ENCODE measurements at regions not wholly inside any gene's neighbourhood (a gene's known extent, or its start where the extent isn't known, plus 50 kb on each side); places are given as distances from the start of the nearest gene placed in this dataset.
"Not testable (repeated sequence)": the region's sequence is repeated elsewhere in the genome, so short reads cannot be mapped to it uniquely, and the experiment has no call there.

DNA sequence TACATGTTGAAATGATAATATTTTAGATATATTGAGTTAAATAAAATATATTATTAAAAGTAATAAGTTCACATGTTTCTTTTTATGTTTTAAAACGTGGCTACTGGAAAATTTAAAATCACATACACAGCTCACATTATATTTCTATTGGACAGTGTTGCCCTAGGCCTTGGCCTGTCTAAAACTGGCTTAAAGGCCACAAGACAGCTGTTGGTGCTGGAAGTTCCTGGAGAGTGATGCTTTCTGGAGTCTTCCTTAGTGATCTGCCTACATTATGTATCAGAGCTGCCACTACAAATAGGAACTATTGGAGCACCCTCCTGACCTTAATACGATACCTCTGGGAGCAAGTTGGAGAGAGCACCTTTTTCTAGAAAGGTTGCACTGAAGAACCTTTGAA is 254.1 kb upstream of the C2CD4B start:
- H3K4me3 ChIP-seq (ENCODE audit: low read depth, low read length, poor library complexity, severe bottlenecking), result no peak overlapping the region
- H3K27ac ChIP-seq (ENCODE audit: low read depth, low read length, poor library complexity, severe bottlenecking), result no peak overlapping the region
- H3K27me3 ChIP-seq (replicated peaks; ENCODE audit: insufficient read depth, low read depth, low read length, poor library complexity), result no peaks in the 10 kb centered on the region
- no peaks in the 10 kb centered on the region for H3K4me1 ChIP-seq (ENCODE audit: insufficient read depth, low read length, poor library complexity, severe bottlenecking)
- no TSS peak for BruUV-seq (replicated peaks)
- POLR2A ChIA-PET (ENCODE audit: low non-redundant PET), result no interaction called here
- CTCF ChIA-PET, result no interaction called here
- intact Hi-C loops (cut with micrococcal nuclease; ENCODE audit: unreplicated experiment), result no loop called here
- no peak for TF ChIP-seq EZH2 (IDR thresholded peaks at IDR 0.05; ENCODE audit: borderline replicate concordance, low read depth, low read length, poor library complexity, severe bottlenecking)
- TF ChIP-seq, protein P1, sequence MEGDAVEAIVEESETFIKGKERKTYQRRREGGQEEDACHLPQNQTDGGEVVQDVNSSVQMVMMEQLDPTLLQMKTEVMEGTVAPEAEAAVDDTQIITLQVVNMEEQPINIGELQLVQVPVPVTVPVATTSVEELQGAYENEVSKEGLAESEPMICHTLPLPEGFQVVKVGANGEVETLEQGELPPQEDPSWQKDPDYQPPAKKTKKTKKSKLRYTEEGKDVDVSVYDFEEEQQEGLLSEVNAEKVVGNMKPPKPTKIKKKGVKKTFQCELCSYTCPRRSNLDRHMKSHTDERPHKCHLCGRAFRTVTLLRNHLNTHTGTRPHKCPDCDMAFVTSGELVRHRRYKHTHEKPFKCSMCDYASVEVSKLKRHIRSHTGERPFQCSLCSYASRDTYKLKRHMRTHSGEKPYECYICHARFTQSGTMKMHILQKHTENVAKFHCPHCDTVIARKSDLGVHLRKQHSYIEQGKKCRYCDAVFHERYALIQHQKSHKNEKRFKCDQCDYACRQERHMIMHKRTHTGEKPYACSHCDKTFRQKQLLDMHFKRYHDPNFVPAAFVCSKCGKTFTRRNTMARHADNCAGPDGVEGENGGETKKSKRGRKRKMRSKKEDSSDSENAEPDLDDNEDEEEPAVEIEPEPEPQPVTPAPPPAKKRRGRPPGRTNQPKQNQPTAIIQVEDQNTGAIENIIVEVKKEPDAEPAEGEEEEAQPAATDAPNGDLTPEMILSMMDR (conservative IDR thresholded peaks at IDR 0.05; ENCODE audit: low read depth, low read length), result no peak
- H3K36me3 ChIP-seq (ENCODE audit: insufficient read depth, low read length, poor library complexity, severe bottlenecking), result no peaks in the 10 kb centered on the region
- no peak for DNase-seq (ENCODE audit: low spot score)
- H3K9me3 ChIP-seq (ENCODE audit: low read depth, low read length, poor library complexity, severe bottlenecking), result no peaks in the 10 kb centered on the region

DNA sequence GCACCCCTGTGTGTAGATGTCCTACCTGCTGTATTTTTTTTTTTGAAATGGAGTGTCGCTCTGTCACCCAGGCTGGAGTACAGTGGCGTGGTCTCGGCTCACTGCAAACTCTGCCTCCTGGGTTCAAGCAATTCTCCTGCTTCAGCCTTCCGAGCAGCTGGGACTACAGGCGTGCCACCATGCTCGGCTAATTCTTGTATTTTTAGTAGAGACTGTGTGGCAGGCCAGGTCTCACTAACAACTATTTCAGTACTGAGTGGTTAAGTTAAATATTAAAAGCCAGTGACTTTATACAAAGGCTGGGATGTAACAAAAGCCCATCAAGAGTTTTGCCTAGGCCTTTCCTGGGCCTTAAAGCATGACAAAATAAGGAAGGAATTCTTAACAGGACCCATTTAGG is 255.3 kb upstream of the C2CD4B start:
- CTCF ChIA-PET; H3K9me3 ChIP-seq (ENCODE audit: low read depth, low read length, poor library complexity, severe bottlenecking); H3K27me3 ChIP-seq (replicated peaks; ENCODE audit: insufficient read depth, low read depth, low read length, poor library complexity); H3K4me3 ChIP-seq (ENCODE audit: low read depth, low read length, poor library complexity, severe bottlenecking); POLR2A ChIA-PET (ENCODE audit: low non-redundant PET); intact Hi-C loops (cut with micrococcal nuclease; ENCODE audit: unreplicated experiment); H3K36me3 ChIP-seq (ENCODE audit: insufficient read depth, low read length, poor library complexity, severe bottlenecking); BruUV-seq (replicated peaks); H3K27ac ChIP-seq (ENCODE audit: low read depth, low read length, poor library complexity, severe bottlenecking); DNase-seq (ENCODE audit: low spot score); H3K4me1 ChIP-seq (ENCODE audit: insufficient read depth, low read length, poor library complexity, severe bottlenecking): not testable (repeated sequence)

DNA sequence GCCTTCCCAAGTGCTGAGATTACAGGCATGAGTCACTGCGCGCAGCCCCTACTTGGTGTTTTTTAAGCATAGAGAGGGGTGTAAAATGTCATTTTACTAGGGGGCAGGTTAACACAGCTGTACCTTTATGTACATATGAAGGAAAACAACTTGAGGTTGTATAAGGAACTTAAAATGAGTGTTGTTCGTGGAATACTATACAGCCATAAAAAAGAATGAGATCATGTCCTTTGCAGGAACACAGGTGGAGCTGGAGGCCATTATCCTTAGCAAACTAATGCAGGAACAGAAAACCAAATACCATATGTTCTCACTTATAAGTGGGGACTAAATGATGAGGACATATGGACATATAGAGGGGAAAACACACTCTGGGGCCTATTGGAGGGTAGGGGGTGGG is 256.2 kb upstream of the C2CD4B start:
- no peaks in the 10 kb centered on the region for H3K36me3 ChIP-seq (ENCODE audit: insufficient read depth, low read length, poor library complexity, severe bottlenecking)
- intact Hi-C loops (cut with micrococcal nuclease; ENCODE audit: unreplicated experiment), result no loop called here
- no TSS peak for BruUV-seq (replicated peaks)
- no peaks in the 10 kb centered on the region for H3K4me1 ChIP-seq (ENCODE audit: insufficient read depth, low read length, poor library complexity, severe bottlenecking)
- H3K27ac ChIP-seq (ENCODE audit: low read depth, low read length, poor library complexity, severe bottlenecking), result no peak overlapping the region
- no peak for DNase-seq (ENCODE audit: low spot score)
- ChIA-PET CTCF (no interaction called here), POLR2A (ENCODE audit: low non-redundant PET) (no interaction called here)
- H3K27me3 ChIP-seq (replicated peaks; ENCODE audit: insufficient read depth, low read depth, low read length, poor library complexity), result no peaks in the 10 kb centered on the region
- TF ChIP-seq, protein P1 (conservative IDR thresholded peaks at IDR 0.05; ENCODE audit: low read depth, low read length), result no peak
- no peak for TF ChIP-seq EZH2 (IDR thresholded peaks at IDR 0.05; ENCODE audit: borderline replicate concordance, low read depth, low read length, poor library complexity, severe bottlenecking)
- H3K9me3 ChIP-seq (ENCODE audit: low read depth, low read length, poor library complexity, severe bottlenecking), result no peaks in the 10 kb centered on the region
- H3K4me3 ChIP-seq (ENCODE audit: low read depth, low read length, poor library complexity, severe bottlenecking), result no peak overlapping the region

DNA sequence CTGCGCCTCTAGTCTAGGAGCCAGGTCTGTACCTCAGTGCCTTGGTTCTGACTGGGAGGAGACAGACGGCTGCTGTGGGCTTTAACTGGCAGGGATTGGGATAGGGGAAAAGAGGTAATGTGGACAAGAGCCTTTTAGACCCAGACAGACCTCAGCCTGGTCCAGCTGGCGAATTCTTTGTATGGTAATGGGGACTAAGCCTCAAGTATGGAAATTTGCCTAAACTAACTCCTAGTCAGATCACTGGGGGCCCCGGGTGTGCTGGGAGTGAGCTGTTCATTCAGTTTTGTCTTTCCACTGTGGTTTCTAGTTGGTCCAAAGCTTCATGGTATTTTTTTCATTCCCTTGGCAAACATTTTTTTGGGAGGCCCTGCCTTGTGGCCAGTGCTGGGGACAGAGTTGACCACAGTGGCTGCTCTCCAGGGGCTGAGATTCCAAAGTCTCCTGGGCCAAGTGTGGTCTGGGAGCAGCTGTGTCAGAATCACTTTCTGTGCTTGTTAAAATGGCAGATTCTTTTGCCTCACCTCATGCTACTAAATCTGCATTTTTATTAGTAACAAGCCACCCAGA is 261.4 kb upstream of the C2CD4B start:
- BruUV-seq (replicated peaks), result no TSS peak
- CTCF ChIA-PET, result no interaction called here

More for the DNA sequence above, 261.4 kb upstream of the C2CD4B start:
- intact Hi-C loops (cut with micrococcal nuclease; ENCODE audit: unreplicated experiment), result no loop called here
- no peak for TF ChIP-seq EZH2 (IDR thresholded peaks at IDR 0.05; ENCODE audit: borderline replicate concordance, low read depth, low read length, poor library complexity, severe bottlenecking)
- TF ChIP-seq, protein P1 (conservative IDR thresholded peaks at IDR 0.05; ENCODE audit: low read depth, low read length), result no peak
- POLR2A ChIA-PET (ENCODE audit: low non-redundant PET), result no interaction called here
- no peaks in the 10 kb centered on the region for H3K36me3 ChIP-seq (ENCODE audit: insufficient read depth, low read length, poor library complexity, severe bottlenecking)
- DNase-seq (ENCODE audit: low spot score), result no peak
- no peaks in the 10 kb centered on the region for H3K27me3 ChIP-seq (replicated peaks; ENCODE audit: insufficient read depth, low read depth, low read length, poor library complexity)
- no peaks in the 10 kb centered on the region for H3K4me1 ChIP-seq (ENCODE audit: insufficient read depth, low read length, poor library complexity, severe bottlenecking)
- H3K4me3 ChIP-seq (ENCODE audit: low read depth, low read length, poor library complexity, severe bottlenecking), result no peak overlapping the region
- H3K9me3 ChIP-seq (ENCODE audit: low read depth, low read length, poor library complexity, severe bottlenecking), result no peaks in the 10 kb centered on the region
- H3K27ac ChIP-seq (ENCODE audit: low read depth, low read length, poor library complexity, severe bottlenecking), result no peak overlapping the region

All from A673 (cell line).